Thyroid gland (tissue), 4 donors: ENCODE measurements at regions not wholly inside any gene's neighbourhood (a gene's known extent, or its start where the extent isn't known, plus 50 kb on each side); places are given as distances from the start of the nearest gene placed in this dataset.

Experiments used
- DNase-seq, 2 donors: peaks; one replicate each; pipeline ENCODE4 v3.0.0-alpha.2; 2019
- H3K27ac ChIP-seq, 3 donors: fragments of 200-600 bp; sonication (generic); 1 replicate in 2 of 3; 2 replicates in 1 of 3; pipeline ENCODE4 v1.5.1; 2016 to 2019; ENCODE audit warnings: mild to moderate bottlenecking in 1 of 3, moderate library complexity in 1 of 3
- H3K27me3 ChIP-seq: fragments of 200-600 bp; sonication (generic); one replicate; pipeline ENCODE4 v1.5.1; 2019
- H3K36me3 ChIP-seq, 2 donors: fragments of 200-600 bp; sonication (generic); one replicate each; pipeline ENCODE4 v1.5.1; 2016 to 2019
- H3K4me1 ChIP-seq, 2 donors: fragments of 200-600 bp; sonication (generic); one replicate each; pipeline ENCODE4 v1.5.1; 2017 to 2019
- H3K4me3 ChIP-seq, 3 donors: fragments of 200-600 bp; sonication (generic); replicated peaks in 1 of 3; 1 replicate in 2 of 3; 2 replicates in 1 of 3; pipeline ENCODE4 v1.5.1; 2016; ENCODE audit warnings: mild to moderate bottlenecking in 1 of 3
- H3K9me3 ChIP-seq: fragments of 200-600 bp; sonication (generic); one replicate; pipeline ENCODE4 v1.5.1; 2017
- CTCF ChIP-seq, 6 experiments: fragments of 200-600 bp in 3 of 6; fragments of 450-650 bp in 3 of 6; sonication (generic) in 3 of 6; IDR thresholded peaks; one replicate each; pipeline ENCODE4 v1.5.1; 2016 to 2019; ENCODE audit warnings: antibody characterized with exemption in 6 of 6, mild to moderate bottlenecking in 2 of 6, inconsistent platforms in 1 of 6, moderate library complexity in 1 of 6
- POLR2A ChIP-seq, 2 donors: fragments of 450-650 bp; IDR thresholded peaks; one replicate each; pipeline ENCODE4 v1.6.1; 2017; ENCODE audit warnings: antibody characterized with exemption in 2 of 2, mild to moderate bottlenecking in 2 of 2, moderate library complexity in 1 of 2
- WGBS, 2 donors: methylation state at CpG; one replicate each; pipeline ENCODE4 v1.1.5; 2017; 5-methylcytosine and 5-hydroxymethylcytosine counted together
- intact Hi-C: fragments of 100-400 bp; cut with DNase I; formaldehyde crosslinking; loops from one replicate; pipeline ENCODE4 v1.15.1; 2023

- no peaks in the 10 kb centered on the region for H3K9me3 ChIP-seq
- H3K4me3 ChIP-seq: no peak overlapping the region
- H3K27ac ChIP-seq: no peak overlapping the region
- whole genome bisulfite sequencing, 2 donors: 91% methylated on average over 4 of the region's 4 CpGs
- no peaks in the 10 kb centered on the region for H3K4me1 ChIP-seq
- DNase-seq: no peak
- H3K27me3 ChIP-seq: no peaks in the 10 kb centered on the region
- no peaks in the 10 kb centered on the region for H3K36me3 ChIP-seq
- intact Hi-C loops: no loop called here
- TF ChIP-seq POLR2A (IDR thresholded peaks at IDR 0.05) (no peak), CTCF (IDR thresholded peaks at IDR 0.05) (no peak)
Measured at GRCh38 chr10:33815776-33816175, 481.3 kb upstream of the NRP1 start.

- intact Hi-C loops: no loop called here
- Histone ChIP-seq H3K27ac (no peak overlapping the region), H3K9me3 (no peaks in the 10 kb centered on the region), H3K4me1 (no peaks in the 10 kb centered on the region), H3K4me3 (no peak overlapping the region), H3K27me3 (no peaks in the 10 kb centered on the region), H3K36me3 (no peaks in the 10 kb centered on the region)
- no peak for DNase-seq
- WGBS, 2 donors: 66 to 94% methylated on average over 3 of the region's 3 CpGs
- no peak for TF ChIP-seq POLR2A (IDR thresholded peaks at IDR 0.05)
- TF ChIP-seq CTCF (IDR thresholded peaks at IDR 0.05): no peak
Measured at GRCh38 chr10:33813871-33814270, 479.4 kb upstream of the NRP1 start.

DNA sequence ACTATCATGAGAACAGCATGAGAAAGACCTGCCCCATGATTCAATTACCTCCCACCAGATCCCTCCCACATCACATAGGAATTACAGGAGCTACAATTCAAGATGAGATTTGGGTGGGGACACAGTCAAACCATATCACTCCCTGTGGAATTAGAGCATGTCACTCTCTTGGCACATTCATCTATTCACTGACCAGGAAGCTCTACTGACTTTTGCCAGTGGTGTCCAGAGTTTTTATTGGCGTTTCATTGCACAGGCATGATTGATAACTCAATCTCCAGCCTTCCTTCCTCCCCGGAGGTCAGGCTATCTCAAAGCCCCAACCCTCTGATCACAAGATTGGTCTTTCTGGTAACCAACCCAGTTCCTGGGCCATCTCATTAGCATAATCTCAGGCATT, 478.9 kb upstream of the NRP1 start:
- no peak for TF ChIP-seq CTCF (IDR thresholded peaks at IDR 0.05)
- no peak for TF ChIP-seq POLR2A (IDR thresholded peaks at IDR 0.05)
- H3K27ac ChIP-seq: no peak overlapping the region
- intact Hi-C loops: no loop called here
- H3K36me3 ChIP-seq: no peaks in the 10 kb centered on the region
- H3K4me1 ChIP-seq: no peaks in the 10 kb centered on the region
- no peaks in the 10 kb centered on the region for H3K9me3 ChIP-seq
- no peak for DNase-seq
- no peaks in the 10 kb centered on the region for H3K27me3 ChIP-seq
- no peak overlapping the region for H3K4me3 ChIP-seq
- WGBS, 2 donors: 94 to 98% methylated on average over 2 of the region's 2 CpGs

GRCh38 chr10:33812586-33812985, 478.1 kb upstream of the NRP1 start:
- DNase-seq: no peak
- Histone ChIP-seq H3K27me3 (no peaks in the 10 kb centered on the region), H3K9me3 (no peaks in the 10 kb centered on the region), H3K4me3 (no peak overlapping the region), H3K27ac (no peak overlapping the region), H3K36me3 (no peaks in the 10 kb centered on the region), H3K4me1 (no peaks in the 10 kb centered on the region)
- TF ChIP-seq POLR2A (IDR thresholded peaks at IDR 0.05): no peak
- no peak for TF ChIP-seq CTCF (IDR thresholded peaks at IDR 0.05)
- WGBS, 2 donors: 88 to 97% methylated on average over 2 of the region's 2 CpGs
- intact Hi-C loops: no loop called here

DNA sequence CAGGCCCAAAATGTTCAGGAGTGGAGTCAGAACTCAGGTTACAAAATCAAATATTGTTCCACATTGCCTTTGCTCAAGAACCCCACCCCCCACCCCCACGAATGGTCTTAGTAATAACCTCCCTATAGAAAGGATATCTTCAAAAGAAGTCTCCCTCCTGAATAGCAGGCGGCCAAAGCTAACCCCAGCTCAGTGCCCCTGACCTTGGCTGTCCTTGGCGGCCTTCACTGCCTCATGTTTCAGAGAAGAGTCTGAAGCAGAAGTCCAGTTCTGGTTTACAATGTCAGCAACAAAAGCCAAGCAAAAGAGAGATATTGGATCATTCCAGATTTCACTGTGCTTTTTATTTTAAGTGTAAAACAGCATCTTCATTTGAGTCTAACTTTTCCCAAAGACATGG, 476.5 kb upstream of the NRP1 start:
- intact Hi-C loops: no loop called here
- TF ChIP-seq POLR2A (IDR thresholded peaks at IDR 0.05) (no peak), CTCF (IDR thresholded peaks at IDR 0.05) (no peak)
- 70 to 89% methylated on average over 3 of the region's 3 CpGs for WGBS, 2 donors
- H3K27ac ChIP-seq: no peak overlapping the region
- H3K4me3 ChIP-seq: no peak overlapping the region
- H3K27me3 ChIP-seq: no peaks in the 10 kb centered on the region
- H3K9me3 ChIP-seq: no peaks in the 10 kb centered on the region
- H3K36me3 ChIP-seq: no peaks in the 10 kb centered on the region
- H3K4me1 ChIP-seq: no peaks in the 10 kb centered on the region
- DNase-seq: no peak
